ENCODE measurements at regions not wholly inside any gene's neighbourhood (a gene's known extent, or its start where the extent isn't known, plus 50 kb on each side); places are given as distances from the start of the nearest gene placed in this dataset.
"Not testable (repeated sequence)": the region's sequence is repeated elsewhere in the genome, so short reads cannot be mapped to it uniquely, and the experiment has no call there.

- intact Hi-C loops (cut with micrococcal nuclease): no loop called here
These were observed 51.0 kb upstream of the PRB2 start for GRCh38 chr12:11446372-11446771.

- intact Hi-C loops (cut with micrococcal nuclease): no loop called here
These were observed 62.8 kb upstream of the PRB2 start for GRCh38 chr12:11457996-11458645.

- intact Hi-C loops (cut with micrococcal nuclease): no loop called here
These were observed 65.1 kb upstream of the PRB2 start for GRCh38 chr12:11460343-11461023.

GRCh38 chr12:11461433-11461832, 66.1 kb upstream of the PRB2 start:
- intact Hi-C loops (cut with micrococcal nuclease): no loop called here

GRCh38 chr12:11477110-11477509, 81.7 kb upstream of the PRB2 start:
- intact Hi-C loops (cut with micrococcal nuclease): no loop called here

- intact Hi-C loops (cut with micrococcal nuclease): loop anchor here (10.0 kb wide), 1 partner anchor 1238 kb away; no protein-coding TSS in a partner anchor
These were observed 87.6 kb upstream of the PRB2 start for GRCh38 chr12:11482955-11483354.

GRCh38 chr12:11486623-11487444, 91.5 kb upstream of the PRB2 start:
- intact Hi-C loops (cut with micrococcal nuclease): loop anchor here (1.0 to 10.0 kb wide), 5 partner anchors 259 to 1242 kb away; partner anchors contain the start of genes MAGOHB and SMIM10L1

- intact Hi-C loops (cut with micrococcal nuclease): no loop called here
These were observed 100.9 kb upstream of the PRB2 start for GRCh38 chr12:11496157-11496851.

GRCh38 chr12:11497438-11497837, 102.1 kb upstream of the PRB2 start:
- intact Hi-C loops (cut with micrococcal nuclease): no loop called here

- intact Hi-C loops (cut with micrococcal nuclease): no loop called here
These were observed 102.6 kb upstream of the PRB2 start for GRCh38 chr12:11497995-11498394.

- intact Hi-C loops (cut with micrococcal nuclease): not testable (repeated sequence)
These were observed 103.2 kb upstream of the PRB2 start for GRCh38 chr12:11498574-11498973.

- intact Hi-C loops (cut with micrococcal nuclease): loop anchor here (5.0 kb wide), 1 partner anchor 48 kb away; no protein-coding TSS in a partner anchor
These were observed 104.4 kb upstream of the PRB2 start for GRCh38 chr12:11499806-11500187.

GRCh38 chr12:11500188-11500860, 105.0 kb upstream of the PRB2 start:
- intact Hi-C loops (cut with micrococcal nuclease): loop anchor here (5.0 kb wide), 1 partner anchor 47 kb away; no protein-coding TSS in a partner anchor

- intact Hi-C loops (cut with micrococcal nuclease): loop anchor here (5.0 kb wide), 1 partner anchor 46 kb away; no protein-coding TSS in a partner anchor
These were observed 105.5 kb upstream of the PRB2 start for GRCh38 chr12:11500861-11501230.

GRCh38 chr12:11508699-11509098, 113.3 kb upstream of the PRB2 start:
- intact Hi-C loops (cut with micrococcal nuclease): no loop called here

- intact Hi-C loops (cut with micrococcal nuclease): no loop called here
These were observed 114.0 kb upstream of the PRB2 start for GRCh38 chr12:11509326-11509725.

- intact Hi-C loops (cut with micrococcal nuclease): no loop called here
These were observed 115.3 kb upstream of the PRB2 start for GRCh38 chr12:11510671-11511070.

GRCh38 chr12:11513288-11513687, 117.9 kb upstream of the PRB2 start:
- intact Hi-C loops (cut with micrococcal nuclease): no loop called here

- intact Hi-C loops (cut with micrococcal nuclease): no loop called here
These were observed 121.7 kb upstream of the PRB2 start for GRCh38 chr12:11517080-11517479.

- intact Hi-C loops (cut with micrococcal nuclease): no loop called here
These were observed 125.0 kb upstream of the ETV6 start for GRCh38 chr12:11524446-11524845.

GRCh38 chr12:11534064-11534463, 115.4 kb upstream of the ETV6 start:
- intact Hi-C loops (cut with micrococcal nuclease): no loop called here
